HG03571 (cell line): ENCODE measurements at regions not wholly inside any gene's neighbourhood (a gene's known extent, or its start where the extent isn't known, plus 50 kb on each side); places are given as distances from the start of the nearest gene placed in this dataset.

Source experiments
- ATAC-seq: cut with Tn5 transposase; IDR thresholded peaks from one replicate; pipeline ENCODE4 v1.9.1; 2021; ENCODE audit not compliant: unreplicated experiment

- ATAC-seq = no peak
Observed at GRCh38 chr6:77181749-77182148, 281.5 kb downstream of the HTR1B start.

- no peak for ATAC-seq
Observed at GRCh38 chr6:77180326-77180725, 283.0 kb downstream of the HTR1B start.

GRCh38 chr6:77178821-77179220 is 284.5 kb downstream of the HTR1B start:
- no peak for ATAC-seq

GRCh38 chr6:77177470-77177869 is 285.8 kb downstream of the HTR1B start:
- ATAC-seq = no peak

- ATAC-seq = no peak
Observed at GRCh38 chr6:77173472-77174074, 289.7 kb downstream of the HTR1B start.

GRCh38 chr6:77172578-77172977 is 290.7 kb downstream of the HTR1B start:
- no peak for ATAC-seq

- no peak for ATAC-seq
Observed at GRCh38 chr6:77159730-77160129, 303.6 kb downstream of the HTR1B start.

GRCh38 chr6:77151241-77151640 is 312.1 kb downstream of the HTR1B start:
- ATAC-seq = no peak

GRCh38 chr6:77150736-77151135 is 312.6 kb downstream of the HTR1B start:
- ATAC-seq = no peak

- no peak for ATAC-seq
Observed at GRCh38 chr6:77145244-77145643, 318.0 kb downstream of the HTR1B start.

GRCh38 chr6:77143659-77144447 is 319.4 kb downstream of the HTR1B start:
- ATAC-seq = no peak

GRCh38 chr6:77136086-77136485 is 327.2 kb downstream of the HTR1B start:
- ATAC-seq = no peak

- ATAC-seq = no peak
Observed at GRCh38 chr6:77133031-77133430, 330.3 kb downstream of the HTR1B start.

GRCh38 chr6:77131426-77131825 is 331.9 kb downstream of the HTR1B start:
- no peak for ATAC-seq

GRCh38 chr6:77124604-77125003 is 338.7 kb downstream of the HTR1B start:
- no peak for ATAC-seq

GRCh38 chr6:77123527-77123926 is 339.8 kb downstream of the HTR1B start:
- no peak for ATAC-seq

- no peak for ATAC-seq
Observed at GRCh38 chr6:77106992-77107391, 356.3 kb downstream of the HTR1B start.

GRCh38 chr6:77105091-77105490 is 358.2 kb downstream of the HTR1B start:
- ATAC-seq = no peak

- ATAC-seq = no peak
Observed at GRCh38 chr6:77097940-77098339, 365.4 kb downstream of the HTR1B start.

GRCh38 chr6:77095936-77096627 is 367.2 kb downstream of the HTR1B start:
- ATAC-seq = no peak

- no peak for ATAC-seq
Observed at GRCh38 chr6:77094821-77095220, 368.5 kb downstream of the HTR1B start.

GRCh38 chr6:77092971-77093370 is 370.3 kb downstream of the HTR1B start:
- ATAC-seq = no peak
